HEK293T (cell line): ENCODE measurements at regions not wholly inside any gene's neighbourhood (a gene's known extent, or its start where the extent isn't known, plus 50 kb on each side); places are given as distances from the start of the nearest gene placed in this dataset.

Experiments used
- CTCF ChIA-PET: fragments of 350-600 bp; formaldehyde crosslinking; extraction: SDS; loops from one replicate; lab custom pipeline; 2021; ENCODE audit warnings: antibody characterized with exemption, inconsistent platforms; lab: Yijun Ruan, JAX
- POLR2A ChIA-PET: fragments of 350-600 bp; formaldehyde crosslinking; extraction: SDS; loops from one replicate; lab custom pipeline; 2020; ENCODE audit warnings: antibody characterized with exemption, inconsistent platforms; lab: Yijun Ruan, JAX
- DNase-seq: peaks from one replicate; pipeline ENCODE4 v3.0.0; 2012; ENCODE audit warnings: mixed read lengths; ENCODE audit errors: extremely low spot score
- ARNT ChIP-seq: fragments of 450-650 bp; IDR thresholded peaks from 2 replicates; pipeline ENCODE4 v1.6.1; 2017; ENCODE audit warnings: mild to moderate bottlenecking
- BHLHE40 ChIP-seq: fragments of 450-650 bp; IDR thresholded peaks from 2 replicates; pipeline ENCODE4 v1.6.1; 2016; ENCODE audit warnings: mild to moderate bottlenecking, moderate library complexity, borderline replicate concordance
- CTBP1 ChIP-seq: fragments of 450-650 bp; IDR thresholded peaks from 2 replicates; pipeline ENCODE4 v1.6.1; 2016; ENCODE audit warnings: borderline replicate concordance
- ELF4 ChIP-seq: fragments of 450-650 bp; IDR thresholded peaks from 2 replicates; pipeline ENCODE4 v1.6.1; 2017; ENCODE audit warnings: antibody characterized with exemption
- FOXA1 ChIP-seq: fragments of 450-650 bp; IDR thresholded peaks from 2 replicates; pipeline ENCODE4 v1.6.1; 2016; ENCODE audit warnings: mild to moderate bottlenecking
- FOXK2 ChIP-seq: fragments of 450-650 bp; IDR thresholded peaks from 2 replicates; pipeline ENCODE4 v1.6.1; 2016; ENCODE audit warnings: mild to moderate bottlenecking
- FOXM1 ChIP-seq: fragments of 450-650 bp; IDR thresholded peaks from 2 replicates; pipeline ENCODE4 v1.6.1; 2017; ENCODE audit warnings: mild to moderate bottlenecking, borderline replicate concordance
- HDGF ChIP-seq: fragments of 450-650 bp; IDR thresholded peaks from 2 replicates; pipeline ENCODE4 v1.6.1; 2017; ENCODE audit warnings: antibody characterized with exemption, borderline replicate concordance
- L3MBTL2 ChIP-seq: fragments of 450-650 bp; conservative IDR thresholded peaks from 2 replicates; pipeline ENCODE4 v1.6.1; 2016; ENCODE audit warnings: mild to moderate bottlenecking
- LEF1 ChIP-seq: fragments of 450-650 bp; IDR thresholded peaks from 2 replicates; pipeline ENCODE4 v1.6.1; 2017; ENCODE audit warnings: mild to moderate bottlenecking, borderline replicate concordance
- NFRKB ChIP-seq: fragments of 450-650 bp; IDR thresholded peaks from 2 replicates; pipeline ENCODE4 v1.6.1; 2016; ENCODE audit warnings: mild to moderate bottlenecking, moderate library complexity
- SP1 ChIP-seq: fragments of 450-650 bp; IDR thresholded peaks from 2 replicates; pipeline ENCODE4 v1.6.1; 2017
- SUZ12 ChIP-seq: fragments of 450-650 bp; IDR thresholded peaks from 2 replicates; pipeline ENCODE4 v1.6.1; 2016; ENCODE audit warnings: mild to moderate bottlenecking
- TARDBP ChIP-seq: fragments of 450-650 bp; IDR thresholded peaks from 2 replicates; pipeline ENCODE4 v1.6.1; 2016
- ZNF384 ChIP-seq: fragments of 450-650 bp; IDR thresholded peaks from 2 replicates; pipeline ENCODE4 v1.6.1; 2016
- TF ChIP-seq, protein P1 (sequence below): fragments of 450-650 bp; IDR thresholded peaks from 2 replicates; pipeline ENCODE4 v1.6.1; 2016

DNA sequence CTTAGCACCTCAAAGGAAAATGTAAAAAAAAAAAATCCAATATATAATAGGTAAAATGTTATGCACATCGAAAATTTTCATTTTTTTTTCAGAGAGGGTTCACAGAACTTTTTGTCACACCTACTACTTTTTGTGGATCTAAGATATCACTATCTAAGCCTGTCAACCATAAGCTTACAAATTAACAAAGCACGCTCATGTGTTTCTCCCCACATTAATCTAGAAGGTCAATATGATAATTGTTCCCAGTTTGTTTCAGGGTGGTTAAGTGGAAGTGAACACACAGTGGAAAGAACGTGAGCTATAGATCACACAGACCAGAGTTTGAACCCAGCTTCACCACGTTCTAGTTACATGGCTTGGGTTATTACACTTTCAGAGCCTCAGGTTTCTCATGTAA is 78.6 kb upstream of the ROBO2 start:
- POLR2A ChIA-PET: no interaction called here
- TF ChIP-seq ARNT: no peak
- no peak for TF ChIP-seq SUZ12
- TF ChIP-seq ZNF384: no peak
- no peak for TF ChIP-seq L3MBTL2
- no peak for TF ChIP-seq FOXK2
- no peak for TF ChIP-seq TARDBP
- TF ChIP-seq FOXM1: no peak
- TF ChIP-seq, protein P1, sequence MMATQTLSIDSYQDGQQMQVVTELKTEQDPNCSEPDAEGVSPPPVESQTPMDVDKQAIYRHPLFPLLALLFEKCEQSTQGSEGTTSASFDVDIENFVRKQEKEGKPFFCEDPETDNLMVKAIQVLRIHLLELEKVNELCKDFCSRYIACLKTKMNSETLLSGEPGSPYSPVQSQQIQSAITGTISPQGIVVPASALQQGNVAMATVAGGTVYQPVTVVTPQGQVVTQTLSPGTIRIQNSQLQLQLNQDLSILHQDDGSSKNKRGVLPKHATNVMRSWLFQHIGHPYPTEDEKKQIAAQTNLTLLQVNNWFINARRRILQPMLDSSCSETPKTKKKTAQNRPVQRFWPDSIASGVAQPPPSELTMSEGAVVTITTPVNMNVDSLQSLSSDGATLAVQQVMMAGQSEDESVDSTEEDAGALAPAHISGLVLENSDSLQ: no peak
- no peak for TF ChIP-seq SP1
- no peak for TF ChIP-seq CTBP1
- no peak for TF ChIP-seq LEF1
- TF ChIP-seq FOXA1: no peak
- TF ChIP-seq BHLHE40: no peak
- TF ChIP-seq ELF4: no peak
- CTCF ChIA-PET: no interaction called here
- DNase-seq: no peak

- ChIA-PET CTCF (no interaction called here), POLR2A (no interaction called here)
- no peak for TF ChIP-seq HDGF
- TF ChIP-seq ARNT: no peak
- no peak for TF ChIP-seq BHLHE40
- TF ChIP-seq, protein P1: no peak
- no peak for TF ChIP-seq SUZ12
- no peak for TF ChIP-seq L3MBTL2
- TF ChIP-seq ELF4: no peak
- no peak for TF ChIP-seq TARDBP
- no peak for TF ChIP-seq NFRKB
- TF ChIP-seq CTBP1: no peak
- no peak for TF ChIP-seq ZNF384
- no peak for TF ChIP-seq FOXK2
- TF ChIP-seq SP1: no peak
- TF ChIP-seq FOXA1: no peak
- no peak for TF ChIP-seq FOXM1
- no peak for TF ChIP-seq LEF1
- DNase-seq: no peak
Measured at GRCh38 chr3:76965122-76965725, 74.7 kb upstream of the ROBO2 start.

DNA sequence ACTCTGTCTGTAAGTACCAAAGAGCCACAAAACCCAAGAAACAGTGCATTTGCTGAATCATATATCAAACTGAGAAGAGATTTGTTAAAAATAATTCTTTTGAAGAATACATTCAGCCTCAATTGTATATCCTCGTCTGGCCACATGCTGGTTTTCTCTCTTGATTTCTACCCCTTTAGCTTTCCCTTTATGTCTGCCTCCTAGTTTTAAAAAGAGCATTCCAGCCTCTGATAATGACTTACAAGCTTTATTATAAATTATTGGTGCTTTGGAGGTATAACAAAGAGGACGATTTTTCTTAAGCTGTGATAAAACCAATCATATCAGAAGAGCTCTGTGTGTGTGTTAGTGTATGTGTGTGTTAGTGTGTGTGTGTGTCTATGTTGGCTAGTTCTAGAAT is 70.4 kb upstream of the ROBO2 start:
- no peak for DNase-seq
- TF ChIP-seq, protein P1: no peak
- TF ChIP-seq FOXM1 (no peak), SUZ12 (no peak), TARDBP (no peak), LEF1 (no peak), BHLHE40 (no peak), SP1 (no peak), FOXK2 (no peak), ZNF384 (no peak), FOXA1 (no peak), ARNT (no peak), HDGF (no peak), L3MBTL2 (no peak), NFRKB (no peak), ELF4 (no peak), CTBP1 (no peak)
- ChIA-PET POLR2A (no interaction called here), CTCF (interaction anchor here (0.8 to 0.9 kb wide), 2 partner anchors 87 to 246 kb away, joined by 3 read pairs; no protein-coding TSS in a partner anchor)

GRCh38 chr3:76969996-76970615 is 69.8 kb upstream of the ROBO2 start:
- CTCF ChIA-PET: interaction anchor here (0.8 to 0.9 kb wide), 2 partner anchors 86 to 246 kb away, joined by 3 read pairs; no protein-coding TSS in a partner anchor
- POLR2A ChIA-PET: no interaction called here

GRCh38 chr3:76972624-76973296 is 67.1 kb upstream of the ROBO2 start:
- POLR2A ChIA-PET: no interaction called here
- CTCF ChIA-PET: no interaction called here
- TF ChIP-seq ELF4 (no peak), HDGF (no peak), NFRKB (no peak), FOXA1 (no peak), FOXM1 (no peak)
- DNase-seq: no peak

More at GRCh38 chr3:76969996-76970615, 69.8 kb upstream of the ROBO2 start:
- no peak for DNase-seq
- TF ChIP-seq SUZ12: no peak
- no peak for TF ChIP-seq FOXM1

GRCh38 chr3:76976996-76977395 is 62.9 kb upstream of the ROBO2 start:
- CTCF ChIA-PET: no interaction called here
- no peak for TF ChIP-seq FOXK2
- POLR2A ChIA-PET: no interaction called here
- DNase-seq: no peak
